ENCODE measurements at regions not wholly inside any gene's neighbourhood (a gene's known extent, or its start where the extent isn't known, plus 50 kb on each side); places are given as distances from the start of the nearest gene placed in this dataset.
A peak's percentile ranks its signal among the peaks of the same experiment; 100 is the strongest.
"Not testable (repeated sequence)": the region's sequence is repeated elsewhere in the genome, so short reads cannot be mapped to it uniquely, and the experiment has no call there.

GRCh38 chr2:217585362-217585761, 417.4 kb downstream of the TNS1 start (continued):
- TF ChIP-seq HMG20B (CRISPR knock-in tag; conservative IDR thresholded peaks at IDR 0.05) (no peak), SNRNP70 (IDR thresholded peaks at IDR 0.05; ENCODE audit: low read depth, low read length) (no peak)

- BruUV-seq (replicated peaks); H2AFZ ChIP-seq (ENCODE audit: low read length); H3K27ac ChIP-seq (ENCODE audit: extremely low read length, insufficient read depth, low read length); POLR2A ChIA-PET; H3K27me3 ChIP-seq (ENCODE audit: control insufficient read depth in 1 of 2, insufficient read depth in 2 of 2, low read length in 2 of 2); H4K20me1 ChIP-seq (ENCODE audit: insufficient read depth, low read length); H3K9me3 ChIP-seq (ENCODE audit: low read length); intact Hi-C loops (cut with micrococcal nuclease; ENCODE audit: unreplicated experiment); CTCF ChIA-PET (ENCODE audit: low intra/inter-chr PET ratio, low total read pairs); H3K4me2 ChIP-seq (ENCODE audit: low read depth, low read length); H3K79me2 ChIP-seq (ENCODE audit: insufficient read depth, low read length); H3K9ac ChIP-seq (ENCODE audit: insufficient read depth, low read depth, low read length); ATAC-seq; DNase-seq (ENCODE audit: low spot score); in situ Hi-C loops (cut with HindIII; ENCODE audit: extremely low pct_ligation_motif_present, low pct_unique_long_range_greater_than_20kb); H3K4me1 ChIP-seq (ENCODE audit: insufficient read depth, low read length); FAIRE-seq; H3K4me3 ChIP-seq (replicated peaks in 1 of 3; ENCODE audit: insufficient read depth in 1 of 3, low read depth in 2 of 3, low read length in 3 of 3); H3K36me3 ChIP-seq (replicated peaks in 1 of 2; ENCODE audit: control insufficient read depth in 1 of 2, insufficient read depth in 2 of 2, low read length in 2 of 2): not testable (repeated sequence)
- 0% methylated on average over 1 of the region's 1 CpG for WGBS (ENCODE audit: low lambda C conversion rate)
These were observed 422.4 kb downstream of the TNS1 start for GRCh38 chr2:217580407-217580806.

- Histone ChIP-seq H3K27me3 (ENCODE audit: control insufficient read depth in 1 of 2, insufficient read depth in 2 of 2, low read length in 2 of 2) (no peaks in the 10 kb centered on the region; a peak in 2 of 5 replicates), H3K36me3 (replicated peaks in 1 of 2; ENCODE audit: control insufficient read depth in 1 of 2, insufficient read depth in 2 of 2, low read length in 2 of 2) (no peaks in the 10 kb centered on the region), H3K27ac (ENCODE audit: extremely low read length, insufficient read depth, low read length) (no peak overlapping the region), H3K4me3 (replicated peaks in 1 of 3; ENCODE audit: insufficient read depth in 1 of 3, low read depth in 2 of 3, low read length in 3 of 3) (no peak overlapping the region), H2AFZ (ENCODE audit: low read length) (no peak overlapping the region), H3K4me2 (ENCODE audit: low read depth, low read length) (no peak overlapping the region), H3K9me3 (ENCODE audit: low read length) (no peaks in the 10 kb centered on the region), H3K4me1 (ENCODE audit: insufficient read depth, low read length) (no peaks in the 10 kb centered on the region), H3K79me2 (ENCODE audit: insufficient read depth, low read length) (no peaks in the 10 kb centered on the region), H4K20me1 (ENCODE audit: insufficient read depth, low read length) (no peaks in the 10 kb centered on the region), H3K9ac (ENCODE audit: insufficient read depth, low read depth, low read length) (no peak overlapping the region)
- ChIA-PET POLR2A (no interaction called here), CTCF (ENCODE audit: low intra/inter-chr PET ratio, low total read pairs) (no interaction called here)
- intact Hi-C loops (cut with micrococcal nuclease; ENCODE audit: unreplicated experiment): no loop called here
- 27% methylated on average over 2 of the region's 3 CpGs for WGBS (ENCODE audit: low lambda C conversion rate)
- no peak for DNase-seq (ENCODE audit: low spot score)
- in situ Hi-C loops (cut with HindIII; ENCODE audit: extremely low pct_ligation_motif_present, low pct_unique_long_range_greater_than_20kb): no loop called here
- no TSS peak for BruUV-seq (replicated peaks)
- no peak for FAIRE-seq
- ATAC-seq: peak; percentile 35; the same call in 1 of the 3 replicates
- no peak for TF ChIP-seq TEAD2 (CRISPR knock-in tag; IDR thresholded peaks at IDR 0.05)
- TF ChIP-seq NRL (CRISPR knock-in tag; IDR thresholded peaks at IDR 0.05; ENCODE audit: borderline replicate concordance): no peak
- no peak for TF ChIP-seq ZNF776 (CRISPR knock-in tag; IDR thresholded peaks at IDR 0.05)
- TF ChIP-seq EP300 (IDR thresholded peaks at IDR 0.05; ENCODE audit: low read depth in 2 of 2, low read length in 2 of 2): no peak
- TF ChIP-seq EP300 (CRISPR knock-in tag; IDR thresholded peaks at IDR 0.05; ENCODE audit: borderline replicate concordance): no peak
- TF ChIP-seq MAX (IDR thresholded peaks at IDR 0.05): no peak
- no peak for TF ChIP-seq ZSCAN20 (CRISPR knock-in tag; IDR thresholded peaks at IDR 0.05; ENCODE audit: borderline replicate concordance)
- no peak for TF ChIP-seq YEATS2 (CRISPR knock-in tag; IDR thresholded peaks at IDR 0.05; ENCODE audit: borderline replicate concordance)
- TF ChIP-seq ZNF18 (CRISPR knock-in tag; IDR thresholded peaks at IDR 0.05; ENCODE audit: insufficient replicate concordance): no peak
- TF ChIP-seq ZBTB2 (CRISPR knock-in tag; IDR thresholded peaks at IDR 0.05; ENCODE audit: low read depth): no peak
- TF ChIP-seq ZKSCAN1 (IDR thresholded peaks at IDR 0.05; ENCODE audit: low read length): no peak
These were observed 429.2 kb downstream of the TNS1 start for GRCh38 chr2:217573571-217573970.
